ENCODE measurements at regions not wholly inside any gene's neighbourhood (a gene's known extent, or its start where the extent isn't known, plus 50 kb on each side); places are given as distances from the start of the nearest gene placed in this dataset.

GRCh38 chr9:80571953-80572352 lies 1000.2 kb downstream of the TLE4 start (continued):
- TF ChIP-seq, protein P1, sequence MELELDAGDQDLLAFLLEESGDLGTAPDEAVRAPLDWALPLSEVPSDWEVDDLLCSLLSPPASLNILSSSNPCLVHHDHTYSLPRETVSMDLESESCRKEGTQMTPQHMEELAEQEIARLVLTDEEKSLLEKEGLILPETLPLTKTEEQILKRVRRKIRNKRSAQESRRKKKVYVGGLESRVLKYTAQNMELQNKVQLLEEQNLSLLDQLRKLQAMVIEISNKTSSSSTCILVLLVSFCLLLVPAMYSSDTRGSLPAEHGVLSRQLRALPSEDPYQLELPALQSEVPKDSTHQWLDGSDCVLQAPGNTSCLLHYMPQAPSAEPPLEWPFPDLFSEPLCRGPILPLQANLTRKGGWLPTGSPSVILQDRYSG (tag; conservative IDR thresholded peaks at IDR 0.05; ENCODE audit: low read depth) = no peak
- no peak for TF ChIP-seq NFE2 (IDR thresholded peaks at IDR 0.05; ENCODE audit: low read depth)

- WGBS (ENCODE audit: insufficient coverage, low coverage, missing lambda C conversion rate) = 11% methylated on average over 1 of the region's 1 CpG
- intact Hi-C loops (cut with micrococcal nuclease) (no loop called here), in situ Hi-C loops (cut with MboI) (no loop called here)
- no peak for ATAC-seq
- FAIRE-seq = no peak
- ChIA-PET POLR2A (no interaction called here), CTCF (ENCODE audit: low intra/inter-chr PET ratio) (no interaction called here)
- no peak for DNase-seq (ENCODE audit: extremely low read depth in 1 of 4, low spot score in 3 of 4)
- Histone ChIP-seq H3K4me3 (no peak overlapping the region), H3K79me2 (ENCODE audit: control insufficient read depth, insufficient read depth, low read length) (no peaks in the 10 kb centered on the region), H3K4me1 (replicated peaks in 1 of 2; ENCODE audit: control insufficient read depth in 2 of 2, insufficient read depth in 2 of 2, low read length in 2 of 2) (no peaks in the 10 kb centered on the region), H3K9me1 (ENCODE audit: control insufficient read depth, insufficient read depth, low read length) (no peaks in the 10 kb centered on the region), H2AFZ (ENCODE audit: low read depth, low read length) (no peak overlapping the region), H3K27me3 (ENCODE audit: control insufficient read depth in 2 of 2, insufficient read depth in 2 of 2, low read length in 2 of 2) (no peaks in the 10 kb centered on the region), H3K9ac (ENCODE audit: insufficient read depth in 1 of 2, low read depth in 2 of 2, low read length in 2 of 2) (no peak overlapping the region), H3K4me2 (ENCODE audit: insufficient read depth, low read length) (no peak overlapping the region), H3K27ac (ENCODE audit: extremely low read depth, low read depth, low read length) (no peak overlapping the region), H4K20me1 (replicated peaks; ENCODE audit: control insufficient read depth, insufficient read depth, low read length) (no peaks in the 10 kb centered on the region), H3K36me3 (ENCODE audit: control insufficient read depth, insufficient read depth, low read length) (no peaks in the 10 kb centered on the region), H3K9me3 (replicated peaks; ENCODE audit: control insufficient read depth, insufficient read depth, low read depth, low read length) (no peaks in the 10 kb centered on the region)
- BruUV-seq (replicated peaks) = no TSS peak
- no peak for TF ChIP-seq ZNF764 (CRISPR knock-in tag; IDR thresholded peaks at IDR 0.05; ENCODE audit: low read depth)
- no peak for TF ChIP-seq CTBP1 (IDR thresholded peaks at IDR 0.05; ENCODE audit: borderline replicate concordance)
- TF ChIP-seq ARNT (IDR thresholded peaks at IDR 0.05) = no peak
- TF ChIP-seq ZNF311 (CRISPR knock-in tag; IDR thresholded peaks at IDR 0.05) = no peak
- TF ChIP-seq, protein P2, sequence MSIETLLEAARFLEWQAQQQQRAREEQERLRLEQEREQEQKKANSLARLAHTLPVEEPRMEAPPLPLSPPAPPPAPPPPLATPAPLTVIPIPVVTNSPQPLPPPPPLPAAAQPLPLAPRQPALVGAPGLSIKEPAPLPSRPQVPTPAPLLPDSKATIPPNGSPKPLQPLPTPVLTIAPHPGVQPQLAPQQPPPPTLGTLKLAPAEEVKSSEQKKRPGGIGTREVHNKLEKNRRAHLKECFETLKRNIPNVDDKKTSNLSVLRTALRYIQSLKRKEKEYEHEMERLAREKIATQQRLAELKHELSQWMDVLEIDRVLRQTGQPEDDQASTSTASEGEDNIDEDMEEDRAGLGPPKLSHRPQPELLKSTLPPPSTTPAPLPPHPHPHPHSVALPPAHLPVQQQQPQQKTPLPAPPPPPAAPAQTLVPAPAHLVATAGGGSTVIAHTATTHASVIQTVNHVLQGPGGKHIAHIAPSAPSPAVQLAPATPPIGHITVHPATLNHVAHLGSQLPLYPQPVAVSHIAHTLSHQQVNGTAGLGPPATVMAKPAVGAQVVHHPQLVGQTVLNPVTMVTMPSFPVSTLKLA (conservative IDR thresholded peaks at IDR 0.05) = no peak
- TF ChIP-seq, protein P3, sequence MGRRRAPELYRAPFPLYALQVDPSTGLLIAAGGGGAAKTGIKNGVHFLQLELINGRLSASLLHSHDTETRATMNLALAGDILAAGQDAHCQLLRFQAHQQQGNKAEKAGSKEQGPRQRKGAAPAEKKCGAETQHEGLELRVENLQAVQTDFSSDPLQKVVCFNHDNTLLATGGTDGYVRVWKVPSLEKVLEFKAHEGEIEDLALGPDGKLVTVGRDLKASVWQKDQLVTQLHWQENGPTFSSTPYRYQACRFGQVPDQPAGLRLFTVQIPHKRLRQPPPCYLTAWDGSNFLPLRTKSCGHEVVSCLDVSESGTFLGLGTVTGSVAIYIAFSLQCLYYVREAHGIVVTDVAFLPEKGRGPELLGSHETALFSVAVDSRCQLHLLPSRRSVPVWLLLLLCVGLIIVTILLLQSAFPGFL (CRISPR knock-in tag; IDR thresholded peaks at IDR 0.05) = no peak
- TF ChIP-seq MBD2 (IDR thresholded peaks at IDR 0.05; ENCODE audit: borderline replicate concordance, low read depth) = no peak
- no peak for TF ChIP-seq PHTF2 (CRISPR knock-in tag; IDR thresholded peaks at IDR 0.05)
- TF ChIP-seq, protein P4, sequence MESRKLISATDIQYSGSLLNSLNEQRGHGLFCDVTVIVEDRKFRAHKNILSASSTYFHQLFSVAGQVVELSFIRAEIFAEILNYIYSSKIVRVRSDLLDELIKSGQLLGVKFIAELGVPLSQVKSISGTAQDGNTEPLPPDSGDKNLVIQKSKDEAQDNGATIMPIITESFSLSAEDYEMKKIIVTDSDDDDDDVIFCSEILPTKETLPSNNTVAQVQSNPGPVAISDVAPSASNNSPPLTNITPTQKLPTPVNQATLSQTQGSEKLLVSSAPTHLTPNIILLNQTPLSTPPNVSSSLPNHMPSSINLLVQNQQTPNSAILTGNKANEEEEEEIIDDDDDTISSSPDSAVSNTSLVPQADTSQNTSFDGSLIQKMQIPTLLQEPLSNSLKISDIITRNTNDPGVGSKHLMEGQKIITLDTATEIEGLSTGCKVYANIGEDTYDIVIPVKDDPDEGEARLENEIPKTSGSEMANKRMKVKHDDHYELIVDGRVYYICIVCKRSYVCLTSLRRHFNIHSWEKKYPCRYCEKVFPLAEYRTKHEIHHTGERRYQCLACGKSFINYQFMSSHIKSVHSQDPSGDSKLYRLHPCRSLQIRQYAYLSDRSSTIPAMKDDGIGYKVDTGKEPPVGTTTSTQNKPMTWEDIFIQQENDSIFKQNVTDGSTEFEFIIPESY (CRISPR knock-in tag; IDR thresholded peaks at IDR 0.05) = no peak
- TF ChIP-seq ZNF431 (CRISPR knock-in tag; IDR thresholded peaks at IDR 0.05) = no peak
- no peak for TF ChIP-seq ZNF512 (tag; IDR thresholded peaks at IDR 0.05)
- no peak for TF ChIP-seq KAT8 (IDR thresholded peaks at IDR 0.05; ENCODE audit: low read depth)
- no peak for TF ChIP-seq ZBTB1 (CRISPR knock-in tag; IDR thresholded peaks at IDR 0.05; ENCODE audit: borderline replicate concordance, low read depth)
Measured at GRCh38 chr9:80569236-80569635, 997.5 kb downstream of the TLE4 start.
